ENCODE measurements at regions not wholly inside any gene's neighbourhood (a gene's known extent, or its start where the extent isn't known, plus 50 kb on each side); places are given as distances from the start of the nearest gene placed in this dataset.

DNA sequence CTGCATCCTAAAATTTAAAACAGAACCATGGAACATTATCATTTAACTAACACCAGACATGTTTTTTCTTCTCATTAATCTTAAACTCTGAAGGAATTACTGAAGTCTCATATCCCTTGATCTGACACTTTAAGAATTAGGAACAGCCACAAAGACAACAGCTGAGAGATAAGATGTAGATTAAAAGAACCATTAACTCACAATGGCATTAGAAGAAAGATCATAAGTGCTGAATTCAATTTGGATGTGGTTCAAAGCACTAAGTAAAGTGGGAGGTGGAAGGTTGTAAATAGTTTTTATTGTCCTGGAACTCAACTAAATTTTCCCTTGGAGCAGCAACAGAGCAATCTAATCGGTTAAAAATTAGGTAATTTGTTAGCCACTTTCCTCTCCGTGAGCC lies 199.0 kb upstream of the ATP2B1 start:
- TF ChIP-seq, protein P1, sequence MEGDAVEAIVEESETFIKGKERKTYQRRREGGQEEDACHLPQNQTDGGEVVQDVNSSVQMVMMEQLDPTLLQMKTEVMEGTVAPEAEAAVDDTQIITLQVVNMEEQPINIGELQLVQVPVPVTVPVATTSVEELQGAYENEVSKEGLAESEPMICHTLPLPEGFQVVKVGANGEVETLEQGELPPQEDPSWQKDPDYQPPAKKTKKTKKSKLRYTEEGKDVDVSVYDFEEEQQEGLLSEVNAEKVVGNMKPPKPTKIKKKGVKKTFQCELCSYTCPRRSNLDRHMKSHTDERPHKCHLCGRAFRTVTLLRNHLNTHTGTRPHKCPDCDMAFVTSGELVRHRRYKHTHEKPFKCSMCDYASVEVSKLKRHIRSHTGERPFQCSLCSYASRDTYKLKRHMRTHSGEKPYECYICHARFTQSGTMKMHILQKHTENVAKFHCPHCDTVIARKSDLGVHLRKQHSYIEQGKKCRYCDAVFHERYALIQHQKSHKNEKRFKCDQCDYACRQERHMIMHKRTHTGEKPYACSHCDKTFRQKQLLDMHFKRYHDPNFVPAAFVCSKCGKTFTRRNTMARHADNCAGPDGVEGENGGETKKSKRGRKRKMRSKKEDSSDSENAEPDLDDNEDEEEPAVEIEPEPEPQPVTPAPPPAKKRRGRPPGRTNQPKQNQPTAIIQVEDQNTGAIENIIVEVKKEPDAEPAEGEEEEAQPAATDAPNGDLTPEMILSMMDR (IDR thresholded peaks at IDR 0.05; ENCODE audit: poor library complexity, severe bottlenecking): no peak
- no peak for TF ChIP-seq EZH2 (IDR thresholded peaks at IDR 0.05; ENCODE audit: borderline replicate concordance, insufficient read depth, low read length, poor library complexity, severe bottlenecking)
- no peak for TF ChIP-seq RAD21 (conservative IDR thresholded peaks at IDR 0.05)

Data from neural cell (in vitro differentiated cells).